Fibroblast of the aortic adventitia (primary cell): ENCODE measurements at regions not wholly inside any gene's neighbourhood (a gene's known extent, or its start where the extent isn't known, plus 50 kb on each side); places are given as distances from the start of the nearest gene placed in this dataset.

Experiments used
- DNase-seq: peaks from one replicate; pipeline ENCODE4 v3.0.0-alpha.2; 2010; ENCODE audit warnings: low read depth
- H3K4me3 ChIP-seq: 2 replicates; pipeline ENCODE4 v1.5.1; 2011; ENCODE audit warnings: low read depth, mild to moderate bottlenecking, control low read depth, low read length, moderate library complexity
- TF ChIP-seq, protein P1 (sequence below): IDR thresholded peaks from 2 replicates; pipeline ENCODE4 v1.5.1; 2011; ENCODE audit warnings: mild to moderate bottlenecking, low read length, control low read depth, inconsistent platforms; ENCODE audit not compliant: insufficient read depth

DNA sequence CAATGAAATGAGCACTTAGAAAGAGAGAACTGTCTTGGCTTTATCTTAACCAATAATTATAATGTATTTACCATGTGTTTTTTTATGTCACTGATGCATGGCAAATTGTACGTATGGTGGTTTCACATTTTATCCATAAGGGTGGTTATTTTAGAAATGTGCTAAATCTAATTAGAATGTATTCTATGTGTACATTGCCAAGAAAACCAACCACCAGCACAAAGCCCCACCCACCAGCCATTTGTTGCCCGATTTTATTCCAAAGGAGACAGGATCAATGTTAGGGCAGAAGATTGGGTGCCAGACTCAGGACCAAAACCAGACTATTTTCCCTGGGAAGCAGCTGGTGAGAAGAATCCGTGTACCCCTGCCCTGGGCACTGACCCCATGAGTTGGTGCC lies 63.0 kb upstream of the SOX1 start:
- H3K4me3 ChIP-seq, result no peak overlapping the region
- TF ChIP-seq, protein P1, sequence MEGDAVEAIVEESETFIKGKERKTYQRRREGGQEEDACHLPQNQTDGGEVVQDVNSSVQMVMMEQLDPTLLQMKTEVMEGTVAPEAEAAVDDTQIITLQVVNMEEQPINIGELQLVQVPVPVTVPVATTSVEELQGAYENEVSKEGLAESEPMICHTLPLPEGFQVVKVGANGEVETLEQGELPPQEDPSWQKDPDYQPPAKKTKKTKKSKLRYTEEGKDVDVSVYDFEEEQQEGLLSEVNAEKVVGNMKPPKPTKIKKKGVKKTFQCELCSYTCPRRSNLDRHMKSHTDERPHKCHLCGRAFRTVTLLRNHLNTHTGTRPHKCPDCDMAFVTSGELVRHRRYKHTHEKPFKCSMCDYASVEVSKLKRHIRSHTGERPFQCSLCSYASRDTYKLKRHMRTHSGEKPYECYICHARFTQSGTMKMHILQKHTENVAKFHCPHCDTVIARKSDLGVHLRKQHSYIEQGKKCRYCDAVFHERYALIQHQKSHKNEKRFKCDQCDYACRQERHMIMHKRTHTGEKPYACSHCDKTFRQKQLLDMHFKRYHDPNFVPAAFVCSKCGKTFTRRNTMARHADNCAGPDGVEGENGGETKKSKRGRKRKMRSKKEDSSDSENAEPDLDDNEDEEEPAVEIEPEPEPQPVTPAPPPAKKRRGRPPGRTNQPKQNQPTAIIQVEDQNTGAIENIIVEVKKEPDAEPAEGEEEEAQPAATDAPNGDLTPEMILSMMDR, result no peak
- no peak for DNase-seq

DNA sequence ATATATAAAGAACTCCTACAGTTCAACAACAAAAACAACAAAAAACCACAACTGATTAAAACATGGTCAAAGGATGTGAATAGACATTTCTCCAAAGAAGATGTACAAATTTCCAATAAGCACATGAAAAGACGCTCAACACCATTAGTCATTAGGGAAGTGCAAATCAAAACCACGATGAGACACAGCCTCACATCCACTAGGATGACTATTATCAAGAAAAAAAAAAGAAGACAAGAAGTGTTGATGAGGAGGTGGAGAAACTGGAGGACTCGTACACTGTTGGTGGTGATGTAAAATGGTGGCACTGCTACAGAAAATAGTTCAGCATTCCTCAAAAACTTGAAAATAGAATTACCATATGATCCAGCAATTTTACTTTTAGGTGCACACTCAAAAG lies 61.0 kb upstream of the SOX1 start:
- no peak overlapping the region for H3K4me3 ChIP-seq
- no peak for DNase-seq
- TF ChIP-seq, protein P1, result no peak

DNA sequence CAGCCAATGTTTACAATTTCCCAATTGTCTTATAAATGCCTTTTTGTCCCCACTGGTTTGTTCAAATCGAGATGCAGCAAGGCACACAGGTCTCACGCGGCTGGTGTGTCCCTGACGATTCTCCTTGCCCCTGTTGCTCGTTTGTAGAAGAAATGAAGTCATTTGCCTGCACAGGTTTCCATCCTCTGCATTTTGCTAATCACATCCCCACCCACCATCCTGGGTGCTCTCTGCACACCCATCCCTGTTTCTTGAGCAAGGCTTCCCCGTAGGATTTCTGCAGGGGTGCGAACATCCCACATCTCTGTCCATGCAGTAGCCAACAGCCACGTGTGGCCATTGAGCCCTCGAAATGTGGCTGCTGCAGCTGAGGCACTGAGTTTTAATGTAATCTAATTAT lies 59.8 kb upstream of the SOX1 start:
- H3K4me3 ChIP-seq, result no peak overlapping the region
- no peak for DNase-seq
- TF ChIP-seq, protein P1, result no peak

DNA sequence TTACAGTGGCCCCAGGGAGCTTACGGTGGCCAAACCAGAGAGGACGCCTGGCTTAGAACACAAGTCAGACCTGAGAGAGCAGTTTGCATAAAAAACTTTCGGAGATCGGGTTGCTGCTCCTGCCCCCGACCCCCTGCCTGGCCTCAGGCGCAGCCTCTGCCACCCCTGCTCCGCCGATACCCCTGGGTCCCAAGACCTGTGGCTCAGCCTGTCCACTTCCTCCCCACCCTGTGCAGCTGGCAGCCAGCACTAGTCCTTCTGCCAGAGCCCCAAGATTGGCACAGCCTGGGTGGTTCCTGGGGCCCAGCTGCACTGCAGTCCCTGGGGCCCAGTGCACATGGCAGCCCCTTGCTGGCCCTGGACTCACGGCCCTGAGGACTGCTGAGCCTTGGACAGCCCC lies 56.2 kb upstream of the SOX1 start:
- no peak overlapping the region for H3K4me3 ChIP-seq
- TF ChIP-seq, protein P1, result no peak
- no peak for DNase-seq

DNA sequence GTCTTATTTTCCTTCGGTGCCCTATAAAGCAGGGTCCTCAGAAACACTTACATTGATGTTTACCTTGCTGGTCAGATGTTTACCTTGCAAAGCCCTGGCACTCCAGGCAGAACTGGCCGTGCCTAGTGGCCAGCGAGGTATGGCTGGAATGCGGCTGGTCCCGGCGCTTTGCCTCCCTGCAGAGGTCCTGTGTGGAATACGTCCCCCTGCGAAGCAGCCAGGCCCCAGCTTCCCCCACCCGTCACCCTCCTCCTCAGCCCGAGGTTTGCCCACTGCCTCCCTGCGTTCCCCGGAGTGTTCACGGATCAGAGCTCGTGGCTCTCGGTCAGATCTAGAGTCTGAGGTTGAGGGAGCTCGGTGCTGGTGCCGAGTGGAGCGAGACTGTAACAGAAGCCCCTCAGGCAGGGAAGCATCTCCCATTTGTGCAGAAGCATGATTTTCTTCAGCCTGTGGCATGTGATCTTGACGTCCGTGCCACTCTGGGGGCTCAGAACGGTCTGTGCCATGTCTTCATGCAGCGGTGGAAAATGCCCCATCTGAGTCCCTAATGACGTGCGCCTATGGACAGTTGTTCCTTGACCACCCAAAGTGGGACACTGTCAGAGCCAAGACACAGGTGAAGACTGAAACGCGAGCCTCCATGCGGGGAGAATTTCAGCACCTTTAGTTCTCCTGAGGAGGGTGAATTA lies 54.8 kb upstream of the SOX1 start:
- no peak for DNase-seq
- TF ChIP-seq, protein P1, result no peak
- H3K4me3 ChIP-seq, result no peak overlapping the region

DNA sequence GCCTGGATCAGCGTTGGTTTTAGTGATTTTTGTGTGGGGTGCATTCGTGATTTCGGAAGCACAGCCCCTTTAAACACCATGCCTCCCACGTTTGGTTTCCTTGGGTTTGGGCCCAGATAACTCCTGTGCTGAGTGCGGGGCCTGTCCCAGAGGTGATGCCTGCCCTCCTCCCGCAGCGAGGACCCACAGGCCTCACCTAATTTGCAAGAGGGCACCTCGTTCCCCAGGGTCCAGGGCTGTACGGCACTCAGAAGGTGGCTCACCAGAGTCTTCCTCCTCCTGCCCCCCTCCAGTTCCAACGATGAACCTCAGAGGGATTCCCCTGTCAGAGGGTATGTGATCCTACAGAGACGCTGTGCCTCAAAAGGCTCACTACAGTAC lies 54.3 kb upstream of the SOX1 start:
- no peak overlapping the region for H3K4me3 ChIP-seq
- TF ChIP-seq, protein P1, result no peak
- no peak for DNase-seq

DNA sequence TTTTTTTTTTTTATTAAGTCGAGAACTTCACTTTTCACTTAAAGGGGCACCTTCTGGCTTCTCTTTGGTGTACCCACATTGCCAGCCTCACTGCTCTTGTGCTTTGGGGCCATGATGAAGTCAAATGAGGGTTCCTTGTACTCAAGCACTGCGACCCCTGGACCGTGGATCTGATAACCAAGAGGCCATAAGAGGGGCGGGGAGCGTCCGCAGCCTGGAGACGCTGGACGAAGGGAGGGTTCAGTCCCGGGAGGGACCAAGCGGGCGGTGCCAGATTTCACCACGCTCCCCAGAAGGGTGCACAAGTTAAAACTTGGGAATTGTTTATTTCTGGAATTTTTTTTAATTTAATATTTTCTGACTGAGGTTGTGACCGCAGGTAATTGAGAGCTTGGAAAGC lies 53.3 kb upstream of the SOX1 start:
- DNase-seq, result no peak
- H3K4me3 ChIP-seq, result no peak overlapping the region
- TF ChIP-seq, protein P1, result no peak
